GM13977 (cell line): ENCODE measurements at regions not wholly inside any gene's neighbourhood (a gene's known extent, or its start where the extent isn't known, plus 50 kb on each side); places are given as distances from the start of the nearest gene placed in this dataset.

Source experiments
- DNase-seq: peaks from one replicate; pipeline ENCODE4 v3.0.0; 2012; ENCODE audit warnings: low spot score
- in situ Hi-C: fragments of 300-500 bp; cut with MboI; formaldehyde crosslinking; loops from one replicate; pipeline ENCODE4 v1.12.0; 2022; ENCODE audit warnings: low sequenced_read_pairs, low pct_unique_long_range_greater_than_20kb, mixed read lengths, inconsistent platforms; ENCODE audit not compliant: unreplicated experiment
- TF ChIP-seq, protein P1 (sequence below): IDR thresholded peaks from 2 replicates; pipeline ENCODE4 v1.5.1; 2012; ENCODE audit warnings: mild to moderate bottlenecking, control low read depth; ENCODE audit not compliant: insufficient read depth; ENCODE audit errors: extremely low read depth, missing control alignments

DNA sequence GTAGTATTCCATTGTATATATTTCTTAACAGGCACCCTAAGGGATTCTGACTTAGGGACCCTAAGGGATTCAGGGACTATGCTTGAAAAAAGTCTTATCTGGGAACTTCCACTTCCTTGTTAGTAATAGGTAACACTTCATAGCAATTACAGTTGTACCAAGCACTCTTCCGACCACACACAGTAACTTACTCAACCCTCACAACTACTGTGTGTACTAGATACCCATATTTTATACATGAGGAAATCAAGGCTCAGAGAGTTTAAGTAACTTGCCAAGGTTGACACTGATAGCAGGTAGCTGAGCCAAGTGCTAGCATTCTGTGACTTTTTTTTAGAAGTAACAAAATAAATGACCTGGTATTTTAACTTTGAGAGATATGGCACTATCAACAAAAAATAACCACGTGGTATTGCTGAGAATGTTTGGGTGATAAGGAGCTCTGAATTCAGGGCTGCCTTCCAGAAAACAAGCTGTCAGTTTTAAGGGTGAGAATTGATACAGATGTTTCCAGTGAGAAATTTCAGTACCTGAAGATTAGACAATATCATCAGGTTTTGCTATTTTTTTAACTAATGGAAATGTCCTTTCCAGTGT is 210.3 kb upstream of the SUCLG2 start:
- TF ChIP-seq, protein P1, sequence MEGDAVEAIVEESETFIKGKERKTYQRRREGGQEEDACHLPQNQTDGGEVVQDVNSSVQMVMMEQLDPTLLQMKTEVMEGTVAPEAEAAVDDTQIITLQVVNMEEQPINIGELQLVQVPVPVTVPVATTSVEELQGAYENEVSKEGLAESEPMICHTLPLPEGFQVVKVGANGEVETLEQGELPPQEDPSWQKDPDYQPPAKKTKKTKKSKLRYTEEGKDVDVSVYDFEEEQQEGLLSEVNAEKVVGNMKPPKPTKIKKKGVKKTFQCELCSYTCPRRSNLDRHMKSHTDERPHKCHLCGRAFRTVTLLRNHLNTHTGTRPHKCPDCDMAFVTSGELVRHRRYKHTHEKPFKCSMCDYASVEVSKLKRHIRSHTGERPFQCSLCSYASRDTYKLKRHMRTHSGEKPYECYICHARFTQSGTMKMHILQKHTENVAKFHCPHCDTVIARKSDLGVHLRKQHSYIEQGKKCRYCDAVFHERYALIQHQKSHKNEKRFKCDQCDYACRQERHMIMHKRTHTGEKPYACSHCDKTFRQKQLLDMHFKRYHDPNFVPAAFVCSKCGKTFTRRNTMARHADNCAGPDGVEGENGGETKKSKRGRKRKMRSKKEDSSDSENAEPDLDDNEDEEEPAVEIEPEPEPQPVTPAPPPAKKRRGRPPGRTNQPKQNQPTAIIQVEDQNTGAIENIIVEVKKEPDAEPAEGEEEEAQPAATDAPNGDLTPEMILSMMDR: no peak
- in situ Hi-C loops: no loop called here
- no peak for DNase-seq

DNA sequence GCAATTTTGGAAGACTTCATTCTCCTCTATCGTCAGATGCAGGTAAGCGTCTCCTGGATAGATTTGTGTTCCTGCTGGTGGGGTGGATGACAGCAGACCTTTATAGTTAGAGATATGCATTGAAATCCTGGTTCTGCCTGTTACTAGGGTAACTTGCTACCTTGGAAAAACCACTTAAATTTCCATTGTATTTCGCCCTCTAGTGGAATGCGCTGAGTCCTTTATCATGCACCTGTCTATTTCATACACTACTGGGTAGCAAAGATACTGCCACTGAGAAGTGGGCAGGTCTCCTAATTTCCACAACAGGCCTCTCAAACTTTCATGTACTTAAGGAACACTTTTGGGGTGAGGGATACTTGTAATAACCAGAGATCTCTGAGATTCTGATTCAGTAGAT is 209.5 kb upstream of the SUCLG2 start:
- DNase-seq: no peak
- in situ Hi-C loops: no loop called here

DNA sequence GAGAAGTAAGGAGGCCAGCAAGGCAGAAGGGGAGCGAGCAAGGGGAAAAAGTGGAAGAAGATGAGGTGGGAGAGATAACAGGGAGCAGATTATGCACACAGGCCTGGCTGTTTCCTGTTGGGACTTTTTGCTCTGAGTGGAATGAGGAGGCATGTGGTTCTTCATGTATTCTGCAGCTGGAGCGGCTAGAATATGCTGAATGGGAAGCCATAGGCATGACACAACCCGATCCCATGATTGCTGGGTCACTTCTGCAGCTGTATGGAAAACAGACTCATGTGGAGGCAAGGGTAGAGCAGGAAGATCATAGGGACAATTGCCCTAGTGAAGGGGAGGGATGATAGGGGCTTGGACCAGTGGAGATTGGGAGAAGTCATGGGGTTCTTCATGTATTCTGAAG is 206.0 kb upstream of the SUCLG2 start:
- in situ Hi-C loops: no loop called here
- DNase-seq: no peak
- TF ChIP-seq, protein P1: no peak

More for the DNA sequence above, 209.5 kb upstream of the SUCLG2 start:
- TF ChIP-seq, protein P1: peak; percentile 6

DNA sequence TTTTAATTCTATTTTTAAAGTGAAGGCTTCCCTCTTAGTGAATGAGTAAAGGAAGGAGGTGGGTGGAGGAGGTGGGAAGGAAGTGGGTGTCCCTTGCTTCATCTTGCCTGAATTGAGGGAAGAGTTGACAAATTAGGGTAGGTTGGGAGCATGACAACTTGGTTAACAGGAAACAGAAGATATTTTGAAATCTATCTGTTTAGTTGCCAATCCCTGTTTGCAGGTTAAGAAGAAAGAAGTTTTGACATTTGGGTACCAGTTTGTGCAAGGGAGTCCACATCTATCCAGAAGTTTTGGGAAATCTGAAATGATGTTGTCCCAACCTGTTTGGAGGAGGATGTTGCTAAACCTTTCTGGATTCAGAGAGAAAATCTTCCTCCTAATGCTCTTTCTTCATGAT is 204.1 kb upstream of the SUCLG2 start:
- no peak for DNase-seq
- in situ Hi-C loops: no loop called here
- TF ChIP-seq, protein P1: no peak

DNA sequence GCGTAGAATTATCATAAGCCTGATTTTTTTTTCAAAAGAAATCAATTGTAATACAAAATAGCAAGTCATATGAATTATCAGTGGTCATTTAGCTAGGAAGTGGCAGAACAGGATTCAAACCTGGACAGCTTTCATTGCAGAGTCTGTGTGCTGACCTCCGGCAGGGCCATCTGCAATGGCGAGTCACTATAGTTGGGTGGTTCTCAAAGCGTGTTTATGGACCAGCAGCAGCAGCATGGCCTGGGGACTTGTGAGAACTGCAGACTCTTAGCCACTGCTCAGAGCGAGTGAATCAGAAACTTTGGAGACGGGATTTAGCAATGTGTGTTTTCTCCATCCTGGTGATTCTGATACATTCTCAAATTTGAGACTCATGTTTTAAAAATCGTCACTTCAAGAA is 202.3 kb upstream of the SUCLG2 start:
- no peak for DNase-seq
- TF ChIP-seq, protein P1: no peak
- in situ Hi-C loops: no loop called here

DNA sequence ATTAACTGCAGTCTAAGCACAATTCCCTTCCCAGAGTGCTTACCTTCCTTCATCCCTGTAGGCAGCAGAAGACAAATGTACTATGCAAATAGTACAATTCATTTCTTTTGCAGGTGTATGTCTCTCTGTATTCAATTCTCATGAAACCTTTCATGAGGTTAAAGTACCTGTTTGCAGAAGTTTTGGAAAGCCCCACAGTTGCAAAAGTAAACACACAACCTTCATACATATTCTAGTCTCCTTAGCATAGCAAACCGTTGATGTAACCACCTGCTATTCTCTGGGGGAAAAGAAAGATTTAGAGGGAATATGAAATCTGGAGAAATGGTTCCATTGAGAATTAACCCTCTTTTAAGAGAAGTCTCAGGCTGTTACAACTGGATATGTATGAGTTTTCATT is 200.3 kb upstream of the SUCLG2 start:
- TF ChIP-seq, protein P1: no peak
- in situ Hi-C loops: no loop called here

DNA sequence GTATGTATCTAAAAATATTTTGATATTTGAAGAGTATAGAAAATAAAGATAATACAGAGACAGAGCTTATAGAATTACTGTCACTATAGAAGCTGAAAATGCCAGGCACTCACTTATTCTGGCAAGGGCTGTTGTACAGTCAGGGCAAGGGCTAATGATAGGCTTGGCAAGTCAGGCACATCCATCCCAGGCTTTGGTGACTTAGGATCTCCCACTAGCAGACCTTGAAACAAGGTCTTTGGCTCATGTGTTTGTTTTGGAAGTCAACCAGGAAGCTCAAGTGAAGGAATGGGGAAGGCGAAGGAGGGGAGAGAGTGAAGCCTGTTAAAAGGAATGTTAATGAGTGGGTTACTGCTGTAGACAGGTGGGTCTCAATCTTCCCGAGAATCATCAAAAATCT is 199.1 kb upstream of the SUCLG2 start:
- DNase-seq: no peak
- TF ChIP-seq, protein P1: no peak
- in situ Hi-C loops: no loop called here

More for the DNA sequence above, 200.3 kb upstream of the SUCLG2 start:
- DNase-seq: no peak
